PFSK-1 (cell line): ENCODE measurements at regions not wholly inside any gene's neighbourhood (a gene's known extent, or its start where the extent isn't known, plus 50 kb on each side); places are given as distances from the start of the nearest gene placed in this dataset.

ENCODE experiments used
- FOXP2 ChIP-seq: optimal IDR thresholded peaks from 2 replicates; pipeline ENCODE3; 2011; ENCODE audit warnings: borderline replicate concordance, control low read depth, inconsistent platforms; ENCODE audit not compliant: insufficient read depth; ENCODE audit errors: extremely low read length, extremely low read depth
- POLR2AphosphoS5 ChIP-seq: IDR thresholded peaks from 2 replicates; pipeline ENCODE4 v1.6.1; 2012; ENCODE audit warnings: low read depth, mild to moderate bottlenecking, control low read depth, low read length, moderate library complexity
- SIN3A ChIP-seq: IDR thresholded peaks from 2 replicates; pipeline ENCODE4 v1.6.1; 2012; ENCODE audit warnings: mild to moderate bottlenecking, low read length, moderate library complexity, borderline replicate concordance; ENCODE audit not compliant: insufficient read depth
- TAF1 ChIP-seq: IDR thresholded peaks from 2 replicates; pipeline ENCODE4 v1.6.1; 2012; ENCODE audit warnings: low read length, control low read depth, borderline replicate concordance; ENCODE audit not compliant: insufficient read depth
- TF ChIP-seq, protein P1 (sequence below), 2 experiments: IDR thresholded peaks; 2 replicates each; pipeline versions ENCODE4 v1.6.1 to v1.8.0; 2011 to 2012; ENCODE audit warnings: low read depth in 2 of 2, low read length in 2 of 2, control low read depth in 1 of 2, inconsistent platforms in 1 of 2, mild to moderate bottlenecking in 1 of 2, moderate library complexity in 1 of 2; ENCODE audit not compliant: insufficient read depth in 1 of 2

DNA sequence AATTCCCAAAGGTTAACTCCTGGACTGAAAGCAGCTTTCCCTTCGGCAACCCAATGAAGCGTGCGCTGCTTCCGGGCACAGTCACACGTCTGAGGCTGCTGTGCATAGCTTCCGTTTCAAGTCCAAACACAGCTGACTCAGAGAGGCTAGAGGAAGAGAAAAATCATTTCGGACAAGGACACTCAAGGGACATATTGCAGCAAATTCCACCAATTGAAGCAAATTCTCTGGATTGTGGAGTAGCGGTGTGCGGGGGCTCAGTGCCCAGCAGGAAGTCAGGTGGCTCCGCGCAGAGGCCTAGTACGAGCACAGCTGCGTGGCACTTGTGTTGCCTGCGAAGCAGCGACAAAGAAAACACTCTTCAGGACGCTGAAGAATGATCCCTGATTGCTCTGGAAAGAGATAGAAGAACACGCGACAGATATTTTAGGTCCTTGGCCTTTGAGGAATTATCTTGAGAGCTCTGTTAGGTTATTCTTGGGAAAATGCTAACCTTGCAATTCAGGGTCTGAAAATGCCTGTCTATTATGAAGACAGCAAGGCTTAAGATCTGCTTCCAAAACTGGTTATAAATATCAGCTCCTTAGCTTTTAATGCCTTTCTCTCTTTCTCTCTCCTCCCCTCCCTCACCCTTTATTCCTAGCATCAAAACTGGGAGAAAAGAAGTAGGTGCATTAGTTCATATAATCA is 352.6 kb upstream of the DLGAP1 start:
- TF ChIP-seq FOXP2: peak; percentile 69
- TF ChIP-seq TAF1: peak; percentile 39; the same call in 1 of the 2 replicates
- peak; percentile 21; the same call in 1 of the 2 replicates for TF ChIP-seq POLR2AphosphoS5
- TF ChIP-seq, protein P1, sequence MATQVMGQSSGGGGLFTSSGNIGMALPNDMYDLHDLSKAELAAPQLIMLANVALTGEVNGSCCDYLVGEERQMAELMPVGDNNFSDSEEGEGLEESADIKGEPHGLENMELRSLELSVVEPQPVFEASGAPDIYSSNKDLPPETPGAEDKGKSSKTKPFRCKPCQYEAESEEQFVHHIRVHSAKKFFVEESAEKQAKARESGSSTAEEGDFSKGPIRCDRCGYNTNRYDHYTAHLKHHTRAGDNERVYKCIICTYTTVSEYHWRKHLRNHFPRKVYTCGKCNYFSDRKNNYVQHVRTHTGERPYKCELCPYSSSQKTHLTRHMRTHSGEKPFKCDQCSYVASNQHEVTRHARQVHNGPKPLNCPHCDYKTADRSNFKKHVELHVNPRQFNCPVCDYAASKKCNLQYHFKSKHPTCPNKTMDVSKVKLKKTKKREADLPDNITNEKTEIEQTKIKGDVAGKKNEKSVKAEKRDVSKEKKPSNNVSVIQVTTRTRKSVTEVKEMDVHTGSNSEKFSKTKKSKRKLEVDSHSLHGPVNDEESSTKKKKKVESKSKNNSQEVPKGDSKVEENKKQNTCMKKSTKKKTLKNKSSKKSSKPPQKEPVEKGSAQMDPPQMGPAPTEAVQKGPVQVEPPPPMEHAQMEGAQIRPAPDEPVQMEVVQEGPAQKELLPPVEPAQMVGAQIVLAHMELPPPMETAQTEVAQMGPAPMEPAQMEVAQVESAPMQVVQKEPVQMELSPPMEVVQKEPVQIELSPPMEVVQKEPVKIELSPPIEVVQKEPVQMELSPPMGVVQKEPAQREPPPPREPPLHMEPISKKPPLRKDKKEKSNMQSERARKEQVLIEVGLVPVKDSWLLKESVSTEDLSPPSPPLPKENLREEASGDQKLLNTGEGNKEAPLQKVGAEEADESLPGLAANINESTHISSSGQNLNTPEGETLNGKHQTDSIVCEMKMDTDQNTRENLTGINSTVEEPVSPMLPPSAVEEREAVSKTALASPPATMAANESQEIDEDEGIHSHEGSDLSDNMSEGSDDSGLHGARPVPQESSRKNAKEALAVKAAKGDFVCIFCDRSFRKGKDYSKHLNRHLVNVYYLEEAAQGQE (IDR thresholded peaks at IDR 0.05; ENCODE audit: insufficient read depth in 1 of 2, low read depth in 2 of 2, low read length in 2 of 2): peak in 1 of 2 experiments; percentile 61; a peak in 1 of 4 replicates
- no peak for TF ChIP-seq SIN3A

DNA sequence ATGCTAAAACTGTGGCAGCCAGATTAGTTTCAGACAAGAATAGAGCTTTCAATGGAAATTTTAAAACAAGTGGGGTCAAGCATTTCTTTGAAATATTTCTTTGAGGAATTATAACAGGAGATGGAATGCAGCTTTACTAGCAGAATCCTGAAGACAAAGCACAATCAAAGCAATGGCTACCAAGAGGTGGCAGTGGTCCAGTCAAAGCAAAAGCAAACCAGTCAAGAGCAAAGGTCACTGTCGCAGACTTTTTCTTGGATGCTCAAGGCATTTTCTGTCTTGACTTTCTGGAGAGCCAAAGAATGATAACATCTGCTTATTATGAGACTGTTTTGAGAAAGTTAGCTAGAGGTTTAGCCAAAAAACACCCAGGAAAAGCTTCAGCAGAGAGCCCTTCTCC is 351.2 kb upstream of the DLGAP1 start:
- TF ChIP-seq, protein P1 (IDR thresholded peaks at IDR 0.05; ENCODE audit: insufficient read depth in 1 of 2, low read depth in 2 of 2, low read length in 2 of 2): 0 out of 4 replicates have a peak, but pooled peaks of 1 of the 2 experiments have one; percentile 46
- TF ChIP-seq FOXP2: no peak

DNA sequence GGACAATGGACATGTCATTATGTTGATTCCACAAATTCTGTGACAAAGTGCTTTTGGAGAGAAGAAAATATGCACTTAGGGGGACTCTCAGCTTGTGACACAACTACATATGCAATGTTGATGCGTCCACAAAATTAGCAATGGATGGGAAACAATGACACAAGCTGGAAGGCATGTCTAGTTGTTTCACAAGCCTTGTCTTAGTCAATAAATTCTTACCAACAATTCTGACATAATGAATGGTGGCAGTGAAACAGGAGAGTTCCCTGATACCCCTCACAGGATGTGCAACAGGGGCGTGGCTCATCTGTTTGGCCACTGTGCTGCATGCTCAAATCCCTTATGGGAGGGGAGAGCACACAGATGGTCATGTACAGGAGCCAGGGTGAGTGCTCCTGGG is 347.2 kb upstream of the DLGAP1 start:
- TF ChIP-seq TAF1: no peak
- TF ChIP-seq POLR2AphosphoS5: no peak
- TF ChIP-seq, protein P1 (IDR thresholded peaks at IDR 0.05; ENCODE audit: insufficient read depth in 1 of 2, low read depth in 2 of 2, low read length in 2 of 2): no peak
- TF ChIP-seq FOXP2: no peak
- no peak for TF ChIP-seq SIN3A

DNA sequence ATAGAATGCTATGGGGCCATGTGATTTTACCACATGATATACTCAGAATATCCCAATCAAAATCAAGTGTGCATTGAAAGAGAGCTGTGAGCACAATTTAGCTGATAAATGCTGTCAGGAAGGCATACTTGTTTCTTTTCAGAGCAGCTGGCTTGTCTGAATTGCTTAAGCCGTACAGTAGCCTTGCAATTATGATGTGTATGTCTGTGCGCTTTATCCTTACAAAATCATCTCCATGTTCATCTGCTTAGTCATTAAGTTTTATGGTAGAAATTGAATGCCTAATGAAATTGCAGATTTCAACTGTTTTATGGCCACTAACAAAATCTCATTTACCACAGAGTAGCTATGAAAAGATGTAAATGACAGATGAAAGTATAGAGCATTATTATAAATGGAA is 346.0 kb upstream of the DLGAP1 start:
- TF ChIP-seq TAF1 (no peak), SIN3A (no peak), FOXP2 (no peak), POLR2AphosphoS5 (no peak)
- TF ChIP-seq, protein P1 (IDR thresholded peaks at IDR 0.05; ENCODE audit: insufficient read depth in 1 of 2, low read depth in 2 of 2, low read length in 2 of 2): no peak

DNA sequence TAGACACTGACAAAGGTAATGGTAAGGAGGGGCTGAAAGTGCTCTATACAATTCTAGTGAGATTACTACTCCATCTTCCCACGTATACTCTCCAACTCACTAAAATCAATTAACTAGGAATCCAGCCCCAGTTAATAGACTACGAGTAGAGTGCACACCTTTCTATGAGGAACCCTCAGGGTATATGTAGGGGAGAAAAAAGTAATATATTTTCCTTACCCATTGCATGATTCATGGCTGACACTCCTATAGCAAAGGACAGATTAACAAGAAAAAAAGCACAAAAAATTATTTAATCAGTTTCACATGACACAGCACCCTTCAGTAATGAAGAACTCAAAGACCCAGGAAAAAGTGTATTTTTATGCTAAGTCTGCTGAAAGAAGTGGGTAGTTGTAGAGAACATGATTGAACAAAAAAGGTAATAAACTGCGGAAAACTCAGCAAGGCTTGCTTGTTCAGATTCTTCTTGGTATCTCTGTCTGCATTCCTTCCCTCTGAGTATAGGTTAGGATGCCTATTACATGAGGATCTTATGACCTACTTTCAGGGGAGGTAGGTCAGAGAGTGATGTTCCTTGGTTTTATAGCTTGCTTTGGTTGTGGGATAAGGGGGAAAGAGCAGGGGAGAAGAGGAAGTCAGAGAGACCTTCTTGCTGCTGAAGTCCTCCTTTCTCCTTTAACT is 342.0 kb upstream of the DLGAP1 start:
- TF ChIP-seq SIN3A (no peak), POLR2AphosphoS5 (no peak), TAF1 (no peak), FOXP2 (no peak)
- TF ChIP-seq, protein P1 (IDR thresholded peaks at IDR 0.05; ENCODE audit: insufficient read depth in 1 of 2, low read depth in 2 of 2, low read length in 2 of 2): no peak
